ENCODE measurements at regions not wholly inside any gene's neighbourhood (a gene's known extent, or its start where the extent isn't known, plus 50 kb on each side); places are given as distances from the start of the nearest gene placed in this dataset.

DNA sequence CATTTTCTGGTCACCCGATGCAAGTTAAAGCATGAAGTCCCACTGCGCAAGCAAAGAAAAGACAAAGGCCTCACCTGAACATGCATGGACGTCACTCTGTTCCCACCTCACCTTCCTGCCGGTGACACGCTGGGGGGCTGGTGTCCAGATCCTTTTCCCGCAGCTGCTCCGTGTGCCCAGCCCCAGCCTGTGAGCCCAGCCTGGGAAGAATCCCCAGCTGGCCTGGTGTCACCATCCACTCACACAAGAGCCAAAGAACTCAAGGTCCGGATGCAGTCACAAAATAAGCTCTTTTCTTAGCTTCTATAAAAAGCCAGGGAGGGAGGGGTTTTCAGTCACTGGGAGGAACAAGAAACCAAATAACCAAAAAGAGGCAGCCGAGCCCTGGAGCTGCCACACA lies 249.9 kb downstream of the COL4A1 start:
- Histone ChIP-seq H3K36me3 (no peaks in the 10 kb centered on the region), H3K9me3 (no peaks in the 10 kb centered on the region), H3K27ac (peak overlapping the region in 1 of 2 donors; percentile 8), H3K27me3 (replicated peaks; ENCODE audit: insufficient read depth) (no peaks in the 10 kb centered on the region), H3K4me3 (no peak overlapping the region), H3K4me1 (replicated peaks) (no peaks in the 10 kb centered on the region)
- intact Hi-C loops (cut with DNase I): no loop called here
- TF ChIP-seq POLR2AphosphoS5 (IDR thresholded peaks at IDR 0.05): no peak
- no peak for DNase-seq (ENCODE audit: low spot score)
- WGBS: 38% methylated on average over 9 of the region's 9 CpGs

DNA sequence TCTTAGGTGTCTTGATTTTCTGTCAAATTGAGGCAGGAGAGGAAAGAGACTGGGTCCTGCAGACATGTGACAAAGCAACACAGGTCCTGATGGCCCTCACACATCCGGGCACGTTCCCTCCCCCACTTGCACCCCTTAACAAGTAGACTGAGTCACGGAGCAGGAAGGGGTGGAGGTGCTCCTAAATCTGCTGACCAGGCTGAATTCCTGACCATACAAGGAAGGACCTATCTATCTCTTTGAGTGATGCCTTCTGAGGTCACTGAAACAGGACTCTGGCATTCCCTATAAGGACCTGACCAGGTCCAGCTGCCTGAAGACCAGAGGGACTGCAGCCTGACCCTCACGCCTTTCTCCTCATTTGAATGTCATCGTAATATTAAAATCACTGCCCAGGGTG lies 250.3 kb downstream of the COL4A1 start:
- Histone ChIP-seq H3K9me3 (no peaks in the 10 kb centered on the region), H3K36me3 (no peaks in the 10 kb centered on the region), H3K4me3 (no peak overlapping the region), H3K27me3 (replicated peaks; ENCODE audit: insufficient read depth) (no peaks in the 10 kb centered on the region), H3K4me1 (replicated peaks) (no peaks in the 10 kb centered on the region), H3K27ac (peak overlapping the region in 1 of 2 donors; percentile 8)
- TF ChIP-seq POLR2A (IDR thresholded peaks at IDR 0.05) (no peak), POLR2AphosphoS5 (IDR thresholded peaks at IDR 0.05) (no peak)
- TF ChIP-seq, protein P1, sequence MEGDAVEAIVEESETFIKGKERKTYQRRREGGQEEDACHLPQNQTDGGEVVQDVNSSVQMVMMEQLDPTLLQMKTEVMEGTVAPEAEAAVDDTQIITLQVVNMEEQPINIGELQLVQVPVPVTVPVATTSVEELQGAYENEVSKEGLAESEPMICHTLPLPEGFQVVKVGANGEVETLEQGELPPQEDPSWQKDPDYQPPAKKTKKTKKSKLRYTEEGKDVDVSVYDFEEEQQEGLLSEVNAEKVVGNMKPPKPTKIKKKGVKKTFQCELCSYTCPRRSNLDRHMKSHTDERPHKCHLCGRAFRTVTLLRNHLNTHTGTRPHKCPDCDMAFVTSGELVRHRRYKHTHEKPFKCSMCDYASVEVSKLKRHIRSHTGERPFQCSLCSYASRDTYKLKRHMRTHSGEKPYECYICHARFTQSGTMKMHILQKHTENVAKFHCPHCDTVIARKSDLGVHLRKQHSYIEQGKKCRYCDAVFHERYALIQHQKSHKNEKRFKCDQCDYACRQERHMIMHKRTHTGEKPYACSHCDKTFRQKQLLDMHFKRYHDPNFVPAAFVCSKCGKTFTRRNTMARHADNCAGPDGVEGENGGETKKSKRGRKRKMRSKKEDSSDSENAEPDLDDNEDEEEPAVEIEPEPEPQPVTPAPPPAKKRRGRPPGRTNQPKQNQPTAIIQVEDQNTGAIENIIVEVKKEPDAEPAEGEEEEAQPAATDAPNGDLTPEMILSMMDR (IDR thresholded peaks at IDR 0.05): no peak
- 80% methylated on average over 5 of the region's 5 CpGs for WGBS
- intact Hi-C loops (cut with DNase I): no loop called here
- no peak for DNase-seq (ENCODE audit: low spot score)

DNA sequence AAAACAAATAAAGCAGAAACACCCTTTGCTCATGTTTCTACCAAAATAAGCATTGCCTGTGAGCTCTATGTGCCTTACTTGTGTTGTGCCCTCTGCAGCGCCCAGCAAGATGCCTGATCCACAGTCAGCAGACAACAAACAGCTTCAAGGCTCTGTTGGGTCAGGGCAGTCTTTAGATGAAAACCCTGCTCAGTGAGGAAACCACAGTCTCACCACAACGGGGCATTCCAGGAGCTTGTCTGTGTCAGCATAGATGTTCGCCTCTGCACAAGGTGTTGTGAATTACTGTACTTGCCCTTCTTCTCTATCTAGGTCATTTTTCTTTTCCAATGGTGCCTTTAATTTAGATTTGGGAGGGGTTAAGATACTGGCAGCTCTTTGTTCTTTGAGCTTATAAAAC lies 251.9 kb downstream of the COL4A1 start:
- Histone ChIP-seq H3K36me3 (no peaks in the 10 kb centered on the region), H3K27ac (no peak overlapping the region), H3K9me3 (no peaks in the 10 kb centered on the region), H3K4me3 (no peak overlapping the region), H3K27me3 (replicated peaks; ENCODE audit: insufficient read depth) (no peaks in the 10 kb centered on the region), H3K4me1 (replicated peaks) (no peaks in the 10 kb centered on the region)
- TF ChIP-seq POLR2A (IDR thresholded peaks at IDR 0.05) (no peak), POLR2AphosphoS5 (IDR thresholded peaks at IDR 0.05) (no peak)
- TF ChIP-seq, protein P1 (IDR thresholded peaks at IDR 0.05): no peak
- no peak for DNase-seq (ENCODE audit: low spot score)
- intact Hi-C loops (cut with DNase I): no loop called here
- WGBS: 58% methylated on average over 3 of the region's 3 CpGs

DNA sequence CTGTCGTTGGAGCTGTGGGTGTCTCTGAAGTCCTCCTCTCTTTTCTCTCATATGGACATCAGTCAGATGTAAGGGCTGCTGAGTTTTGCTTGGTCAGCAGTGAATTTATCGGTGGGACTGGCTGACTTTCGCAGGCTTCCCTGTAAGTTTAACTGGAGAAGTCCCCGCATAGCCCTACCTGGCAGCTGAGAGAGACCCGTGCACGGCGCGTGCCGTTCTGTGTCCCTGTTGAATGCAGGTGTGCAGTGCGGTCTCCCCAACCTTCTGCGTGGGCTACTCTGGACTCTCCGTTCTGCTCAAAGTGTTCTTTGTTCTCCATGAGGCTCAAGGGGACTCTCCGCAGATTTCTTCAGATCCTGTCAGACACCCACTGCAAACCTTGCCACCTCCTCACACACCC lies 252.9 kb downstream of the COL4A1 start:
- no peak for DNase-seq (ENCODE audit: low spot score)
- Histone ChIP-seq H3K27ac (no peak overlapping the region), H3K36me3 (no peaks in the 10 kb centered on the region), H3K4me3 (no peak overlapping the region), H3K4me1 (replicated peaks) (no peaks in the 10 kb centered on the region), H3K27me3 (replicated peaks; ENCODE audit: insufficient read depth) (no peaks in the 10 kb centered on the region), H3K9me3 (no peaks in the 10 kb centered on the region)
- WGBS: 89% methylated on average over 13 of the region's 13 CpGs
- TF ChIP-seq POLR2AphosphoS5 (IDR thresholded peaks at IDR 0.05) (no peak), POLR2A (IDR thresholded peaks at IDR 0.05) (no peak)
- TF ChIP-seq, protein P1 (IDR thresholded peaks at IDR 0.05): no peak
- intact Hi-C loops (cut with DNase I): no loop called here

DNA sequence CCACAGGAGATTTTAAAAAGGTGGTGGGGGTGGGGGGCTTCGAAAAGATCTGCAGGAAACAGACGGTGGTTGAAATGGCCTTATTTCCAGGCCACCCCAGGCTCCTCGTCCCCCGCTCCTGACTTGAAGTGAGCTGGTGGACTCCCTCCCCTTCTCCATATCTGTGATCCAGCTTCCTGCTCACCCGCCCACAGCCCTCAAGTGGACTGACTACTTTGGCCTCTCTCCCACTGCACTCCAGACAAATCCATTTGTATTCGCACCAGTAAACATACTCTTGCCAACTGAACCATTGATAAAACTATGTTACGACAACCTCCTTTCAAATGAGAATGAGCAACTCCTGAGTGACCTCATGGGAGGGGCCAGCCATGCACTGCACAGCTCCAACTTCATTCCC lies 259.5 kb downstream of the COL4A1 start:
- DNase-seq (ENCODE audit: low spot score): peak; percentile 30
- WGBS: 15% methylated on average over 7 of the region's 7 CpGs
- TF ChIP-seq, protein P1 (IDR thresholded peaks at IDR 0.05): no peak
- TF ChIP-seq POLR2AphosphoS5 (IDR thresholded peaks at IDR 0.05): peak; percentile 46
- no peak for TF ChIP-seq POLR2A (IDR thresholded peaks at IDR 0.05)
- Histone ChIP-seq H3K4me3 (no peak overlapping the region), H3K36me3 (no peaks in the 10 kb centered on the region), H3K27ac (no peak overlapping the region), H3K9me3 (no peaks in the 10 kb centered on the region), H3K27me3 (replicated peaks; ENCODE audit: insufficient read depth) (no peaks in the 10 kb centered on the region), H3K4me1 (replicated peaks) (no peaks in the 10 kb centered on the region)
- intact Hi-C loops (cut with DNase I): no loop called here
